Activated CD4-positive, alpha-beta T cell treated with anti-CD3 and anti-CD28 coated beads, Interleukin-2, Interleukin-6, amounts not matched to agents 100 ng/mL and 50 ng/mL, durations not matched to agents 16 hours and 8 hours (primary cell): ENCODE measurements at regions not wholly inside any gene's neighbourhood (a gene's known extent, or its start where the extent isn't known, plus 50 kb on each side); places are given as distances from the start of the nearest gene placed in this dataset.

Experiments
- DNase-seq: peaks from one replicate; pipeline ENCODE4 v3.0.0-alpha.2; 2020

DNA sequence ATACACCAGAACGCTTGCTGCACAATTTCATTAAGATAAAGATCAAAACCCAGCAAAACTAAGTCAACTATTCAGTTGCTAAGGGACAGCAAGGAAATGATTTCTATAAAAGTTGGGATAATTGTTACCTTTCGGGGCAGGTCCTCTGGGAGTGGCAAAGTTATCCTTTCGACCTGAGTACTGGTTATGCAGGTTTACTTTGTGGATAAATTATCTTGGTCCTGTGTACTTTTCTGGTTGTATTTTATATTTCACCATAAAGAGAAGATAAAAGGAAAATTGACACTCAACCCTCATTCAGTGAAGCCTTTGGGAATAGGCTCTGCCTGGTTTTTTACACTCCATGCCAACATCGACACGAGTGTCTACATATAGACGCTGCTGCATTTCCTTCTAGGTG lies 146.5 kb downstream of the SYK start:
- DNase-seq = no peak

DNA sequence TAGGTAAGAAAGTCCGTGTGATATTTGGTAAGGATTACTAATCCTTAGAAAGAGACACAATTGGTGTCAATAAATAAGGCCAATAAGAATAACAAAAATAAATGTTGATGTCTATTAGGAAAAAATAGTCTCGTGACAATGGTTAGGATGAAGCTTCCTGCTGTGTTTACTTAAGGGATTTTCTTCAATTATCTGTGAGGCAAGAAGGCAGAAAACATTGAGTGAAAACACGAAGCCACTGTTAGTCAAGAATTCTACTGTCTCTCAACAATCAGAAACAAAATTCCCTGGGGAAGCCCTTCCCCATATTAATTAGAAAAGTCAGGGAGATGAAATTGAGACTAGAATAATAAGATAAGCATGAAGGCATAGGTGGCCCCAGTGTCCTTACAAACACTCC lies 149.0 kb downstream of the SYK start:
- no peak for DNase-seq

GRCh38 chr9:90953200-90953599 lies 151.6 kb downstream of the SYK start:
- DNase-seq = no peak

- no peak for DNase-seq
These were observed 152.2 kb downstream of the SYK start for GRCh38 chr9:90953805-90954204.

- no peak for DNase-seq
These were observed 154.6 kb downstream of the SYK start for GRCh38 chr9:90956026-90956810.

DNA sequence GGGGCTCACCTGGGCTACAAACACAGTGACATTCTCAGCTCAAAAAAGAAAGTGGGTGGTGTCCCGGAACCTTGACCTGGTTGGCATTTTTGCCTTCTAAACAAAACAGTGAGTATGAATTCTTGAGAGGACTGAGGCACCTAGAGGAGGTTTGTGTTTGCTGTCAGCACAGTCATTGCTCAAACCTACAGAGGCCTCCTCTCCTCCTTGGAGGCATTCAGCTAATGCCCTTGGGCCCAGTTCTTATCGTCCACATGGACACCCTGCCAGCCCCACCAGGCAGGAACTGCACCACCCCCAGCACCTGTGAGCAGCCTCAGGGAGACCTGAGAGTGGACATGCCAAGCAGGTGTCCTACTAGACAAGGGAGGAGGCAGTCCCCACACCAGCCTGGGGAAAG lies 156.7 kb downstream of the SYK start:
- no peak for DNase-seq

- peak; percentile 10 for DNase-seq
These were observed 159.3 kb downstream of the SYK start for GRCh38 chr9:90960941-90961340.

- DNase-seq = no peak
These were observed 159.8 kb downstream of the SYK start for GRCh38 chr9:90961375-90961774.

GRCh38 chr9:90964101-90965020 lies 162.7 kb downstream of the SYK start:
- peak; percentile 60 for DNase-seq

DNA sequence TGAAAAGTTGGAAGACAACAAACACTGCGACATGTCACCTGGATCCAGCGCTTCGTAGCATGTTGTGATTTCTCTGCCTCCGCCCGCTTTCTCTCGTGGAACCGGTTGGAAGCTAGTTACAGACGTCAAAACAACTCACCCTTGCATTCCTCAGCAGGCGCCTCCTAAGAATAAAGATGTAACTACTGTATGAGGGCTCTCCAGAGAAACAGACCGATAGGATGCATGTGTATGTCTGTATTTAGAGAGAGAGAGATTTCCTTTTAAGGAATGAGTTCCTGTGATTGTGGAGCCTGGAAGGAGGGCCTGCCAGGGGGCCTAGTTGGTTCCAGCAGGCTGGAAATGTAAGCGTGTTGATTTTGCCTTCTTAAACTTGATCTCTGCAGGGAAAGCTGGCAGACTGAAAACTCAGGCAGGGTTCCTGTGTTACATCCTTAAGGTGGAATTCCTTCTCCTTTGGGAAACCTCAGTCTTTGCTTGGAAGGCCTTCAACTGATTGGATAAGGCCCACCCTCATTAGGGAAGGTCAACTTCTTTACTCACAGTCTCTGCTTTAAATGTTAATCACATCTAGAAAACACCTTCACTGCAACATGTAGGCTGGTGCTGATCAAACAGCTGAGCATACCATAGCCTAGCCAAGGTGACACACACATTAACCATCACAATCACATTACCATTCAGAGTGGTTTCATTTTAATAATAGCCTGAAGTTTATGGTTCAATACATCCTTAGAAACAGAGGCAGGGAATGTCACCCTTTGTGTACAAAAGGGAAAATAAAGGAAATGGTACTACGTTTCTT lies 163.8 kb downstream of the SYK start:
- no peak for DNase-seq

DNA sequence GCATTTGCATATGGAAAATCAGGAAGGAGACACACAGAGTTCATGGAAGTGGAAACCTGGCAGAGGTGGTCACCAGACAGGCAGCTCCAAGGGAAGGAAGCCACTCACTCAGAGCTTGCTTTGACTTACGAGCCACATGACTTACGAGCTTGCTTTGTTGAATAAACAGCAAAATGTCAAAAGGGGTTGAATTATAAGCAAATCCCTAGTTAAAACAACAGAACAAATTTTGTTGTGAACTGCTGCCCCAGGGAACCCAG lies 164.3 kb downstream of the SYK start:
- DNase-seq = no peak

DNA sequence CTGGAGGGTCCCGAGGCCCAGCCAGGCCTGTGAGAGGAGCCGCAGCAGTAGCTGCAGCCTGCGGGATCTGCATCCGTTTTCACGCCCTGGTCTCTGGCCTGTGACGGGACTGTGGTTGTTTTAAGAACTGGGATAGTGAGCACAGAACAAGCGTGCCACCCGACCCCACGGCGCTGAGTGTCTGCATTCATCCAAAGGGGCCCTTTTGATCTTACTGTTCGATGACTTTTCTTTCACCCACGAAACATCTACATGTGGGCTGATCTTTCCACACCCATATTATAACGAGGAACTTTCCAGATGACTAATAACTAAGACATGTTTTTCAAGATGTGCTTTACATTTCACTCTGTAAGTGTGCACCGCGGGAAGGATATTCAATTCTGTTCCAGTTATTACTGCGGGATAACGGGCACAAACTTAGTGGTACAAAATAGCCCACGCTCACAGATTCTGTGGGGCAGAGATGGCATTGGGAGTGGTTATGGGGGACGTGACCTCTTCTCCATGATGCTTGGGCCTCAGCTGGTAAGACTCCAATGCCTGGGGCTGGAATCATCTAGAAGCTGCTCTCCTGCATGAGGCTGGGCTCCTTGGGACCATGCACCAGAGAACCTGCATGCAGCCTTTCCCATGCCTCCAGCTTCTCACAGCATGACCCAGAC lies 165.0 kb downstream of the SYK start:
- peak; percentile 49 for DNase-seq

DNA sequence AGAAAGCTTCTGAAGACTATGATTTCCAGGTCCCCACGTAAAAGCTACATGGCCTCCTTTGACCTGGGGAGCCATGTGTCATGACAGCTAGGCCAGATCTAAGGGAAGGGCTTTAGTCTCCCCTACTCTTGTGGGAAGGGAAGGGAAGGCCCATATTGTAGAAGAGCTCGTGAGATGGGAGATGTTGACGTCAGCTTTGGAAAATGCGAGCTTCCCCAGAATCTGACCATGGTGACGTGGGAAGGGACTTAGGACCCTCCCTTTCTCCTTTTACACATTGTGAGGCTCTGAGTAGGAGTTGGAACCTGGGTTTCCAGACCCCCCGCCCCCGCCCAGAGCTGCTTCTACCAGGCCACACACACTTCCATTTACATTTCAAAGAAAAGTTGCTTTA lies 165.5 kb downstream of the SYK start:
- DNase-seq = no peak

DNA sequence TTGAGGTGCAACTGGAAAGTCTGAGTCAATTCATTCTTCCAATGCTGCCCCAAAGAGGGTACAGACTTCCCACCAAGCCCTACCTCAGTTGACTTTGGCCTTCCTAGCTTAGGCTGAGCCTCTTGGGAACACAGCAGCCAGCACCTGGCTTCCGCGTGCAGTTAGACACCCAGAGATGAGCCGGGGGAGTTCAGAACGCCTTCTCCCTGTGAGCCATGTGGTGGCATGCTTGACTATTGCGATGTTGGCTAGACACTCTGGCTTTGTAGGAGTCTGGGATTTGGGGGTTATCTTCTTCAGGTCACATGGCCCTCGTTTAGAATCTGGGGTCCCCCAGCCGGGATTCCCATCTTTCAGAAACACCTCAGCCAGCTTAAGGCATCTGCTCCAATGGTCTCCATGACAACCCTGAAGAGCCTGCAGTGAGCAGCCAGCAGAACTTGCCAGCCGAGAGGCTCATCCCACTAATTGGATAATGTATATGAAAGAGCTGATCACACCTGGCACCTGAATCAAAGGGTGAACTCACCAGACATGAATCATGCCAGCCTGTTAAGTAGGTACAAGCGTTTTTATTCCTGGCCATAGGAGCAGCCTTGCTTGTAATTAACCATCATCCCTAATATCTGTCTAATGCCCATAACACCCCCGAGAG lies 167.5 kb downstream of the SYK start:
- DNase-seq = no peak

DNA sequence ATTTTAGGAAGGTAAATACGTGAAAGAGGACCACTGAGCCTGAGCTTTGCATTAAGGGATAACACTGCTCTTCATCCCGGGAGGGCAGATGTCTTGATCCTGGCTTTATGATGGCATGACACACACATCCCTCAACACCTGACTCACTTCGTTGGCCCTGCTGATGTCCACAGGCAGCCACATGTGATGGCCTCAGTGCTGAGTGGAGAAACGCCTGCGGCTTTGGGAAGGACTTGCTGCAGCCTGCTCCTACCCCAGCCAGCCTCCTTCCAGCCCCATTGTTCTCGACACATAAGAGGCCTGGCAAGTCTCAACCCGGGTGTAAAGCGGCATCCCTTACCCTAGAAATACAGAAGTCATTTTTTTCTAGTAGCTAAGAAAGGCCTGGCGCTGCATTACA lies 169.0 kb downstream of the SYK start:
- no peak for DNase-seq

- DNase-seq = no peak
These were observed 170.4 kb downstream of the SYK start for GRCh38 chr9:90972057-90972456.

- DNase-seq = no peak
These were observed 172.4 kb downstream of the SYK start for GRCh38 chr9:90974016-90974415.

- DNase-seq = no peak
These were observed 173.1 kb downstream of the SYK start for GRCh38 chr9:90974643-90975245.

DNA sequence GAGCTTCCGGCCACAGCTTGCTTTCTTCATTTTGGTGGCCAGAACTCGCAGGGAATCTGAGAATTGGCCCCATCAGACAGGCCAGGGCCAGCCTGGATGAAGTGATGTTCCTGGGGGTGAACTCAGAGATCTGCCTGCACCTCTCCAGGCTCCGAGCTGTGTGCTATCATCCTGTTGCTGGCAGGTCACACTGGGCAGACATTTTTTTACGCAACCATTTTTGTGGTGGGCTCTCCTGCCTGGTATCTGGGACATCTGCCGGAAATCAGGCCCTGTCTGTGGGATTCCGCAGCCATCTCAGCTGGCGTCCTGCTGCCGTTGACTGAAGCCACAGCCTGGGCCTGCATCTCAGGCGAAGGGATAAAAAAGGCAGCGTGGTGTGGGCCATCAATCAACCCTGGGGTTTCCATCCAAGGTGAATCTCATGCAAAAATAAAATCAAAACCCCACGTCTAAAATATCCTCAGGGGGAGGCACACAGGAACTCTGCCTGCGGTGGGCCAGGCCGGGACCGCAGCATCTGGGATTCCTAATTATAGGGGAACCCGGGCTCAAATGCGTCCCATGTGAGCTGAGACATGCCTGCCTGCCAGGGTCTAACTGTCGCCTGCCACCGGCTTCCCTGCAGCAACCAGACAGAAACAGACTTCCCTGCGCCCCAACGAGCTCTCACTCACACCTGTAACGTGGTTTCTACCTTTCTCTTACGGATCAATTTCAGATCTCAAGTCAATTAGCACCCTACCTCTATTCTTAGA lies 174.3 kb downstream of the SYK start:
- no peak for DNase-seq

- no peak for DNase-seq
These were observed 177.5 kb downstream of the SYK start for GRCh38 chr9:90979138-90979551.

GRCh38 chr9:90979639-90980038 lies 178.0 kb downstream of the SYK start:
- DNase-seq = no peak
